Smooth muscle cell (in vitro differentiated cells): ENCODE measurements at regions not wholly inside any gene's neighbourhood (a gene's known extent, or its start where the extent isn't known, plus 50 kb on each side); places are given as distances from the start of the nearest gene placed in this dataset.

Experiments
- DNase-seq: peaks from one replicate; lab custom pipeline; 2025; ENCODE audit not compliant: unreplicated experiment; lab: John Stamatoyannopoulos, UW
- H2AFZ ChIP-seq: fragments of 200-600 bp; sonication (generic); 2 replicates; pipeline ENCODE4 v1.6.0; 2016; ENCODE audit warnings: antibody characterized with exemption, low read depth, mild to moderate bottlenecking
- H3F3A ChIP-seq: fragments of 200-600 bp; sonication (generic); 2 replicates; pipeline ENCODE4 v1.6.0; 2017; ENCODE audit warnings: antibody characterized with exemption, low read depth
- H3K27ac ChIP-seq: fragments of 200-600 bp; sonication (generic); 2 replicates; pipeline ENCODE4 v1.5.1; 2016; ENCODE audit warnings: low read depth, mild to moderate bottlenecking
- H3K27me3 ChIP-seq: fragments of 200-600 bp; sonication (generic); 2 replicates; pipeline ENCODE4 v1.6.1; 2016; ENCODE audit warnings: low read depth, mild to moderate bottlenecking
- H3K36me3 ChIP-seq: fragments of 200-600 bp; sonication (generic); 2 replicates; pipeline ENCODE4 v1.5.1; 2016; ENCODE audit warnings: low read depth
- H3K4me1 ChIP-seq: fragments of 200-600 bp; sonication (generic); 2 replicates; pipeline ENCODE4 v1.5.1; 2016; ENCODE audit warnings: low read depth
- H3K4me2 ChIP-seq: fragments of 200-600 bp; sonication (generic); 2 replicates; pipeline ENCODE4 v1.6.0; 2016; ENCODE audit warnings: mild to moderate bottlenecking
- H3K4me3 ChIP-seq: fragments of 200-600 bp; sonication (generic); 2 replicates; pipeline ENCODE4 v1.5.1; 2016; ENCODE audit warnings: mild to moderate bottlenecking
- H3K79me2 ChIP-seq: fragments of 200-600 bp; sonication (generic); 2 replicates; pipeline ENCODE4 v1.6.0; 2016; ENCODE audit warnings: low read depth, mild to moderate bottlenecking
- H3K9ac ChIP-seq: fragments of 200-600 bp; sonication (generic); 2 replicates; pipeline ENCODE4 v1.6.0; 2016; ENCODE audit warnings: low read depth
- H3K9me3 ChIP-seq: fragments of 200-600 bp; sonication (generic); replicated peaks from 2 replicates; pipeline ENCODE4 v1.5.1; 2016; ENCODE audit warnings: low read depth
- H4K20me1 ChIP-seq: fragments of 200-600 bp; sonication (generic); 2 replicates; pipeline ENCODE4 v1.6.0; 2016; ENCODE audit warnings: low read depth
- CTCF ChIP-seq: fragments of 200-600 bp; sonication (generic); IDR thresholded peaks from 2 replicates; pipeline ENCODE4 v1.5.1; 2017; ENCODE audit warnings: borderline replicate concordance, mild to moderate bottlenecking, antibody characterized with exemption; ENCODE audit not compliant: insufficient read depth, poor library complexity, severe bottlenecking
- WGBS: methylation state at CpG from one replicate; pipeline ENCODE4 v1.1.7; 2016; ENCODE audit warnings: low lambda C conversion rate; 5-methylcytosine and 5-hydroxymethylcytosine counted together

- Histone ChIP-seq H3K27ac (no peak overlapping the region), H4K20me1 (no peaks in the 10 kb centered on the region), H3K79me2 (no peaks in the 10 kb centered on the region), H3K4me2 (no peak overlapping the region), H3K4me3 (no peak overlapping the region), H2AFZ (no peak overlapping the region), H3K9ac (no peak overlapping the region), H3F3A (no peaks in the 10 kb centered on the region), H3K27me3 (no peaks in the 10 kb centered on the region), H3K4me1 (no peaks in the 10 kb centered on the region), H3K36me3 (no peaks in the 10 kb centered on the region), H3K9me3 (no peaks in the 10 kb centered on the region)
- 90% methylated on average over 7 of the region's 7 CpGs for WGBS
- no peak for DNase-seq
- TF ChIP-seq CTCF = no peak
Observed at GRCh38 chr6:40169878-40170277, 235.6 kb upstream of the MOCS1 start.

- Histone ChIP-seq H3K9ac (no peak overlapping the region), H3K27me3 (no peaks in the 10 kb centered on the region), H3K4me2 (no peak overlapping the region), H3F3A (no peaks in the 10 kb centered on the region), H2AFZ (no peak overlapping the region), H3K4me3 (no peak overlapping the region), H3K9me3 (no peaks in the 10 kb centered on the region), H3K27ac (no peak overlapping the region), H3K79me2 (no peaks in the 10 kb centered on the region), H4K20me1 (no peaks in the 10 kb centered on the region), H3K36me3 (no peaks in the 10 kb centered on the region), H3K4me1 (no peaks in the 10 kb centered on the region)
- no peak for DNase-seq
- no peak for TF ChIP-seq CTCF
Observed at GRCh38 chr6:40166963-40167362, 232.7 kb upstream of the MOCS1 start.

GRCh38 chr6:40165036-40165709 is 230.9 kb upstream of the MOCS1 start:
- Histone ChIP-seq H3F3A (no peaks in the 10 kb centered on the region), H3K9me3 (no peaks in the 10 kb centered on the region), H3K4me1 (no peaks in the 10 kb centered on the region), H3K27me3 (no peaks in the 10 kb centered on the region), H3K79me2 (no peaks in the 10 kb centered on the region), H2AFZ (no peak overlapping the region), H3K4me3 (no peak overlapping the region), H3K4me2 (no peak overlapping the region), H4K20me1 (no peaks in the 10 kb centered on the region), H3K27ac (no peak overlapping the region), H3K9ac (no peak overlapping the region), H3K36me3 (no peaks in the 10 kb centered on the region)
- DNase-seq = no peak
- no peak for TF ChIP-seq CTCF
- WGBS = 76% methylated on average over 7 of the region's 7 CpGs

GRCh38 chr6:40164345-40164755 is 230.1 kb upstream of the MOCS1 start:
- no peak overlapping the region for H3K27ac ChIP-seq
- no peak overlapping the region for H3K4me2 ChIP-seq
- no peak overlapping the region for H2AFZ ChIP-seq
- H3K27me3 ChIP-seq = no peaks in the 10 kb centered on the region
- no peak overlapping the region for H3K4me3 ChIP-seq
- no peaks in the 10 kb centered on the region for H3K36me3 ChIP-seq
- no peaks in the 10 kb centered on the region for H3K79me2 ChIP-seq
- TF ChIP-seq CTCF = no peak
- WGBS = 85% methylated on average over 8 of the region's 8 CpGs
- no peaks in the 10 kb centered on the region for H3F3A ChIP-seq
- DNase-seq = no peak
- no peak overlapping the region for H3K9ac ChIP-seq
- no peaks in the 10 kb centered on the region for H3K4me1 ChIP-seq
- no peaks in the 10 kb centered on the region for H3K9me3 ChIP-seq
- H4K20me1 ChIP-seq = no peaks in the 10 kb centered on the region
